ENCODE measurements at regions not wholly inside any gene's neighbourhood (a gene's known extent, or its start where the extent isn't known, plus 50 kb on each side); places are given as distances from the start of the nearest gene placed in this dataset.

DNA sequence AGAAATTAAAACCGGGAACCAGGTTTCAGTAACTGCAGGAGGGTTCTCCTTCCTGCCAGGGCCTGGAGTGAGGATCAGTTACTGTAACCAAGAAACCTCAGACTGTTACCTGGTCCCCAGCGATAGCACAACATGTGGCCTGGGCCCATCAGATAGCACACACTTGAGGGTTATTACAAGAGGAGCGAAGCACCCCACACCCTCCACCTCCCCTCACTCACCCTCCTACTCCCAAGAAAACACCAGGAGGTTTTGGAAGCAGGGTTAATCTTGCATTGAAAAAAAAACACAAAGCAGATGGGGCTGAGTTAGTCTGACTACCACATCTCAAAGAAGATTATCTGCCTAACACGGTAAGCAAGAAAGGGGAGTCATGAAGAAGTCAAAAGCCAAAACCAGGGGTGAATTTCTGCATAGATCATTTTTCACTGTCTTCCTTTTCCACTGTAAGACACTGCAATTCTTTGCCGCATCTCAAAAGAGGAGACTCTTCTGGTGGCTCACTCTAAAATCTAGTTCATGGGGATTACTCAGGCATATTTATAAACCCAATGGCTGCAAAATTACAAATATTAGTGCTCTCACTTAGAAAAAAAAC is 75.9 kb upstream of the DOCK9 start:
- H3K27me3 Mint-ChIP-seq (ENCODE audit: low read depth), result no peaks in the 10 kb centered on the region
- H3K9me3 Mint-ChIP-seq, result no peaks in the 10 kb centered on the region
- H3K4me3 Mint-ChIP-seq, result no peak overlapping the region
- DNase-seq (ENCODE audit: low spot score) (no peak), ATAC-seq (no peak)
- no peak overlapping the region for H3K27ac Mint-ChIP-seq
- TF ChIP-seq KAT7 (CRISPR knock-in tag; IDR thresholded peaks at IDR 0.05; ENCODE audit: borderline replicate concordance) (no peak), ETV6 (CRISPR knock-in tag; IDR thresholded peaks at IDR 0.05) (no peak), ARID4B (CRISPR knock-in tag; IDR thresholded peaks at IDR 0.05; ENCODE audit: borderline replicate concordance) (no peak), PRRX2 (CRISPR knock-in tag; IDR thresholded peaks at IDR 0.05) (no peak), NR1H2 (CRISPR knock-in tag; IDR thresholded peaks at IDR 0.05) (no peak), TEAD1 (CRISPR knock-in tag; IDR thresholded peaks at IDR 0.05) (no peak), PREB (CRISPR knock-in tag; IDR thresholded peaks at IDR 0.05; ENCODE audit: borderline replicate concordance) (no peak), CBFB (CRISPR knock-in tag; IDR thresholded peaks at IDR 0.05; ENCODE audit: low read depth) (no peak)
- TF ChIP-seq, protein P1, sequence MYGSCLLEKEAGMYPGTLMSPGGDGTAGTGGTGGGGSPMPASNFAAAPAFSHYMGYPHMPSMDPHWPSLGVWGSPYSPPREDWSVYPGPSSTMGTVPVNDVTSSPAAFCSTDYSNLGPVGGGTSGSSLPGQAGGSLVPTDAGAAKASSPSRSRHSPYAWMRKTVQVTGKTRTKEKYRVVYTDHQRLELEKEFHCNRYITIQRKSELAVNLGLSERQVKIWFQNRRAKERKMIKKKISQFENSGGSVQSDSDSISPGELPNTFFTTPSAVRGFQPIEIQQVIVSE (CRISPR knock-in tag; IDR thresholded peaks at IDR 0.05; ENCODE audit: borderline replicate concordance), result no peak
- H3K4me1 Mint-ChIP-seq, result peaks cover 44% of the 10 kb centered on the region
- CTCF ChIA-PET, result no interaction called here
- no peaks in the 10 kb centered on the region for H3K36me3 Mint-ChIP-seq
- POLR2A ChIA-PET, result no interaction called here

GRCh38 chr13:99055281-99055680 is 77.4 kb upstream of the DOCK9 start:
- POLR2A ChIA-PET, result no interaction called here
- peak; percentile 57; the same call in 1 of the 2 replicates for ATAC-seq
- Mint-ChIP-seq H3K27ac (no peak overlapping the region), H3K27me3 (ENCODE audit: low read depth) (no peaks in the 10 kb centered on the region), H3K4me3 (no peak overlapping the region), H3K36me3 (no peaks in the 10 kb centered on the region), H3K9me3 (no peaks in the 10 kb centered on the region), H3K4me1 (peaks cover 41% of the 10 kb centered on the region)
- CTCF ChIA-PET, result interaction anchor here (2.0 kb wide), 1 partner anchor 27 kb away, joined by 7 read pairs; no protein-coding TSS in a partner anchor
- no peak for DNase-seq (ENCODE audit: low spot score)
- TF ChIP-seq ZNF671 (CRISPR knock-in tag; IDR thresholded peaks at IDR 0.05) (no peak), AR (CRISPR knock-in tag; IDR thresholded peaks at IDR 0.05) (no peak), NFE2L1 (CRISPR knock-in tag; IDR thresholded peaks at IDR 0.05) (no peak), ATF1 (CRISPR knock-in tag; IDR thresholded peaks at IDR 0.05) (no peak), JUN (CRISPR knock-in tag; IDR thresholded peaks at IDR 0.05) (no peak), OVOL2 (CRISPR knock-in tag; IDR thresholded peaks at IDR 0.05; ENCODE audit: borderline replicate concordance) (no peak), FOXK1 (CRISPR knock-in tag; IDR thresholded peaks at IDR 0.05) (no peak), PREB (CRISPR knock-in tag; IDR thresholded peaks at IDR 0.05; ENCODE audit: borderline replicate concordance) (no peak), GRHL2 (CRISPR knock-in tag; IDR thresholded peaks at IDR 0.05; ENCODE audit: insufficient replicate concordance, severe bottlenecking) (no peak), NR3C1 (CRISPR knock-in tag; conservative IDR thresholded peaks at IDR 0.05; ENCODE audit: low read depth) (no peak), ZNF416 (CRISPR knock-in tag; IDR thresholded peaks at IDR 0.05) (no peak), CBFB (CRISPR knock-in tag; IDR thresholded peaks at IDR 0.05; ENCODE audit: low read depth) (no peak), AFF4 (CRISPR knock-in tag; IDR thresholded peaks at IDR 0.05; ENCODE audit: borderline replicate concordance) (no peak), ZNF396 (CRISPR knock-in tag; IDR thresholded peaks at IDR 0.05; ENCODE audit: borderline replicate concordance) (no peak)

Measured in WTC11 (cell line).